H1 (cell line): ENCODE measurements at regions not wholly inside any gene's neighbourhood (a gene's known extent, or its start where the extent isn't known, plus 50 kb on each side); places are given as distances from the start of the nearest gene placed in this dataset.

Experiments used
- CBX5 ChIP-seq: fragments of 300-800, 300-1000 bp; sonication (generic); IDR thresholded peaks from 2 replicates; pipeline ENCODE4 v1.7.1; 2016; ENCODE audit warnings: antibody characterized with exemption, low read length, low read depth
- CTBP2 ChIP-seq: IDR thresholded peaks from 2 replicates; pipeline ENCODE4 v1.7.0; 2011; ENCODE audit warnings: borderline replicate concordance, mild to moderate bottlenecking, moderate library complexity, mixed read lengths, low read length; ENCODE audit not compliant: insufficient read depth, insufficient read length
- KDM4A ChIP-seq: IDR thresholded peaks from one replicate; pipeline ENCODE4 v1.7.1; 2012; ENCODE audit warnings: low read depth, mild to moderate bottlenecking, moderate library complexity, low read length, inconsistent platforms; ENCODE audit not compliant: severe bottlenecking
- KDM5A ChIP-seq: fragments of 200-600 bp; IDR thresholded peaks from 2 replicates; pipeline ENCODE4 v1.7.1; 2012; ENCODE audit warnings: mild to moderate bottlenecking, low read length, inconsistent platforms, mixed read lengths
- NRF1 ChIP-seq: IDR thresholded peaks from 2 replicates; pipeline ENCODE4 v1.6.1; 2011; ENCODE audit warnings: mild to moderate bottlenecking, low read depth, low read length, improper control_type of control experiment
- POLR2AphosphoS5 ChIP-seq: IDR thresholded peaks from 2 replicates; pipeline ENCODE4 v1.6.1; 2011; ENCODE audit warnings: low read depth, low read length
- RBBP5 ChIP-seq: IDR thresholded peaks from 2 replicates; pipeline ENCODE4 v1.7.1; 2012; ENCODE audit warnings: low read depth, mild to moderate bottlenecking, inconsistent platforms, low read length, moderate library complexity, borderline replicate concordance
- RNF2 ChIP-seq: fragments of 200-900, 300-1000 bp; sonication (generic); IDR thresholded peaks from 2 replicates; pipeline ENCODE4 v1.7.1; 2016; ENCODE audit warnings: borderline replicate concordance, low read depth, mild to moderate bottlenecking, antibody characterized with exemption, low read length; ENCODE audit not compliant: poor library complexity, severe bottlenecking; ENCODE audit errors: missing control alignments
- SIX5 ChIP-seq: IDR thresholded peaks from 2 replicates; pipeline ENCODE4 v1.6.1; 2011; ENCODE audit warnings: mild to moderate bottlenecking, low read depth, low read length
- SP2 ChIP-seq: IDR thresholded peaks from 2 replicates; pipeline ENCODE4 v1.6.1; 2012; ENCODE audit warnings: mild to moderate bottlenecking, low read length, inconsistent platforms
- SP4 ChIP-seq: IDR thresholded peaks from 2 replicates; pipeline ENCODE4 v1.6.1; 2012; ENCODE audit warnings: low read length, inconsistent platforms
- TBP ChIP-seq: IDR thresholded peaks from 2 replicates; pipeline ENCODE4 v1.6.1; 2011; ENCODE audit warnings: low read depth, low read length, improper control_type of control experiment
- TCF12 ChIP-seq: IDR thresholded peaks from 2 replicates; pipeline ENCODE4 v1.6.1; 2011; ENCODE audit warnings: low read depth, mild to moderate bottlenecking, low read length
- YY1 ChIP-seq: IDR thresholded peaks from 2 replicates; pipeline ENCODE4 v1.6.1; 2011; ENCODE audit warnings: low read depth, mild to moderate bottlenecking, low read length

DNA sequence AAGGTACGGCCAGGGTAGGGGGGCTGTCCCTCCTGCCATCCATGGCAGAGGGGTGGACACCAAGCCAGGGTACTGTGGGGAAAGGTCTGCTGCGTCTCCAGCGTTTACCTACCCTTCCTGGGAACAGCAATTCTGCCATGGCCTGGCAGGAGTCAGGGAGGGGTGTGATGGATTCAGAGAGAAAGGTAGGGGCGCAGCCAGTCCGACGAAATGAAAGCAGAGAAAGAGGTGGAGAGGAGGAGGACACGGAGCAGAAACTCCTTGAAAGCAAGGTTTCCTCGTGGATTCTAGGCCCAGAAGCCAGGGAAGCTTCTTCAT, 182.9 kb downstream of the ZFP36L2 start (continued):
- no peak for TF ChIP-seq SIX5
- no peak for TF ChIP-seq TCF12
- no peak for TF ChIP-seq KDM4A
- no peak for TF ChIP-seq RNF2
- TF ChIP-seq SP2: no peak
- no peak for TF ChIP-seq CTBP2
- TF ChIP-seq YY1: no peak
- TF ChIP-seq RBBP5: no peak
- no peak for TF ChIP-seq TBP
- TF ChIP-seq SP4: no peak
- no peak for TF ChIP-seq NRF1
- no peak for TF ChIP-seq POLR2AphosphoS5
- TF ChIP-seq CBX5: no peak
- TF ChIP-seq KDM5A: no peak
- TF ChIP-seq, all 59 proteins: peak for 0
